ENCODE measurements at regions not wholly inside any gene's neighbourhood (a gene's known extent, or its start where the extent isn't known, plus 50 kb on each side); places are given as distances from the start of the nearest gene placed in this dataset.

- no peak for DNase-seq (ENCODE audit: low read depth in 2 of 2, low spot score in 1 of 2)
Measured at GRCh38 chr1:208767816-208768215, 523.6 kb upstream of the PLXNA2 start.

GRCh38 chr1:208772891-208773290 lies 528.7 kb upstream of the PLXNA2 start:
- DNase-seq (ENCODE audit: low read depth in 2 of 2, low spot score in 1 of 2): no peak

DNA sequence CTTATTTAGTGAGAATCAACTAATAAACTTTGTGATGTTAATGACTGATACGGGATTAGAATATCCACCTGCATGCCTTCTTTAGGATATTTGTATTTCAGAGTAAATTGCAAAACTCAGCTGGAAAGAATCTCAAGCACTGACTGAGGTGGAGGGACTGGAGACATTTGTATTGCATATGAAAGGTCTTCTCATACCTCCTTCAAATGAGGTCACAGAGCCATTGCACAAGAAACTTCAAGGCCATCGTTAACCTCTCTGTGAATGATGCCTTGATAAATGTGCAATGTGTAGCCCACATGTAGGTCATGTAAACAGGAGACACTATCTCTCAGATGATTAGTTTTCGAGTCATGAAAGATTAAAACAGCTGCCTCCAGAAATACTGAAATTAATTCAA lies 531.7 kb upstream of the PLXNA2 start:
- DNase-seq (ENCODE audit: low read depth in 2 of 2, low spot score in 1 of 2): no peak

- no peak for DNase-seq (ENCODE audit: low read depth in 2 of 2, low spot score in 1 of 2)
Measured at GRCh38 chr1:208778417-208778816, 534.2 kb upstream of the PLXNA2 start.

GRCh38 chr1:208781391-208782045 lies 537.3 kb upstream of the PLXNA2 start:
- DNase-seq (ENCODE audit: low read depth in 2 of 2, low spot score in 1 of 2): no peak

DNA sequence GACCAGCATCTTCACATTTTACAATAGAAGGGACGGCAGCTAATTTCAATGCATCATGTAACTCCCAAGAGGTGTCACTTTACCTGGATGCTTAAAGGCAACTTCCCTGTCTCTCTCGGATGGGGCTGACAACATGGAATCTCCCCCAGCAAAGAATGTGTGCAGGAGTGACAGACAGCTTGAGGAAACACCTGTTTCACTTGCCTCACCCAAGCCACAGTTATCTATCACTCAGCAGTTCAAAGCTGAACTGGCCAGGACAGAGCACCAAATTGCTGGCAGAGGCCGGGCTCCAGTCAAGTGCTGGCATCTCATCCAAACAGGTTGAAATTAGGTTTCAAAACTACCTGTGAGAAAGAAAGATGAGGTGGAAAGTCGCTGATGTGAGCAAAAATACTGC lies 538.0 kb upstream of the PLXNA2 start:
- DNase-seq (ENCODE audit: low read depth in 2 of 2, low spot score in 1 of 2): no peak

DNA sequence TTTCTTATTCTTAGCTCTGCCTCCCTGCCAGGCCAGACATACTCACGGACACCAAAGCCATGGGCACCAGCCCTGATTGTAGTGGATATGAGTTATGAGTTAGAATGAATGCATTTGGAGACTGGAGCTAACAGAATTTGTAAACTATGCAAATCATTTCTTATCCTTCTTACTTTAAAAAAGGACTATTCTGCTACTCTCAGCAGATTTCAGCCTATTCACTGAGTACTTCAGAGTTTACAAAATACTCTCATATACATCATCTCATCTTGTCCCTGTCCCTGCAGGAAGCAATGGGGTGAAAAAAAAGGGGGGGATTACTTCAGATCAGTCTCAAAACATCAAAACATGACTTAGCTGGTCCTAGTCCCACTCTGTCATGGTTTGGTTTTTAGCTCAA lies 541.4 kb upstream of the PLXNA2 start:
- DNase-seq (ENCODE audit: low read depth in 2 of 2, low spot score in 1 of 2): no peak

- DNase-seq (ENCODE audit: low read depth in 2 of 2, low spot score in 1 of 2): no peak
Measured at GRCh38 chr1:208787219-208787618, 543.0 kb upstream of the PLXNA2 start.

DNA sequence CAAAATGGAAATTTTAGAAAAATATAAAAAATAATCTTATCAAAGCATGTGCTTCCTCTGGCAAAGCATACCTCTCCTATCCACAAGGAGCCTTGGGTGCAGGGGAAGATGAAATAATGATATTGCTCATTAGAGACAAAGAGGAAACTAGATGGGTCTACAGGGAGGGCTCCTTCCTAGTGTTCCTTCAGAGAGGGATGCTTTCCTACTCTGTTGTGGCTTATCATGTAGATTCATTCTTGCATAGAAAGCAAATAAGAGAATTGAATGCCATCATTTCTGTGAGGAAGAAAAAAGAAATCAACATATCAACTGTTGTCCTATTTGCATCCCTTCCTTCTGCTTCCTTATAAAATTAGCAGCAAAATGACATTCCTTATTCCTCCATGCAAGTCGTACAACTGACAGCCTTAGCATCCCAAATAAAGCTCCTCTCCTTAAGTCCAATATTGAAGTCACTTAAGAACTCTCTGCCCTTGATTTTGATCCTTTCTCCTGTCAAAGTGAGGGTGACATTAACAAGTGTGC lies 543.9 kb upstream of the PLXNA2 start:
- no peak for DNase-seq (ENCODE audit: low read depth in 2 of 2, low spot score in 1 of 2)

GRCh38 chr1:208791456-208791855 lies 547.3 kb upstream of the PLXNA2 start:
- no peak for DNase-seq (ENCODE audit: low read depth in 2 of 2, low spot score in 1 of 2)

- no peak for DNase-seq (ENCODE audit: low read depth in 2 of 2, low spot score in 1 of 2)
Measured at GRCh38 chr1:208793861-208794345, 549.7 kb upstream of the PLXNA2 start.

DNA sequence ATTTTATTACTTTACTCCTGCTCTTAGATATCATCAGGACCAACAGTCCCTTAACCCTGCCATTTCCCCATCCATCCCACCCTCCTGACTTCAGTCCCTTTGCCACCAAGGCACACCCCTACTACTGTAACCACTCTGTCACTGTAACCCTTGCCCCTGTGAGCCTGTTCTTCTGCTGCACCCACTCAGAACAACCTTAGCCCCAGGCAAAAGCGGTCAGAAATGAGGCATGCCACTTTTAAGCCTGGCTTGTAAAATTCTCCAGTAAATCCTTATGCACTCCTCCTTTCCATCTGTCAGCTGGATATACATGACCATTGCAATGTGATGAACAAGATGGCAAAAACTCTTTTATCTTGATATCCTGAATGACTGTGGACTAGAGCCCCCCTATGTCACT lies 555.0 kb upstream of the PLXNA2 start:
- no peak for DNase-seq (ENCODE audit: low read depth in 2 of 2, low spot score in 1 of 2)

DNA sequence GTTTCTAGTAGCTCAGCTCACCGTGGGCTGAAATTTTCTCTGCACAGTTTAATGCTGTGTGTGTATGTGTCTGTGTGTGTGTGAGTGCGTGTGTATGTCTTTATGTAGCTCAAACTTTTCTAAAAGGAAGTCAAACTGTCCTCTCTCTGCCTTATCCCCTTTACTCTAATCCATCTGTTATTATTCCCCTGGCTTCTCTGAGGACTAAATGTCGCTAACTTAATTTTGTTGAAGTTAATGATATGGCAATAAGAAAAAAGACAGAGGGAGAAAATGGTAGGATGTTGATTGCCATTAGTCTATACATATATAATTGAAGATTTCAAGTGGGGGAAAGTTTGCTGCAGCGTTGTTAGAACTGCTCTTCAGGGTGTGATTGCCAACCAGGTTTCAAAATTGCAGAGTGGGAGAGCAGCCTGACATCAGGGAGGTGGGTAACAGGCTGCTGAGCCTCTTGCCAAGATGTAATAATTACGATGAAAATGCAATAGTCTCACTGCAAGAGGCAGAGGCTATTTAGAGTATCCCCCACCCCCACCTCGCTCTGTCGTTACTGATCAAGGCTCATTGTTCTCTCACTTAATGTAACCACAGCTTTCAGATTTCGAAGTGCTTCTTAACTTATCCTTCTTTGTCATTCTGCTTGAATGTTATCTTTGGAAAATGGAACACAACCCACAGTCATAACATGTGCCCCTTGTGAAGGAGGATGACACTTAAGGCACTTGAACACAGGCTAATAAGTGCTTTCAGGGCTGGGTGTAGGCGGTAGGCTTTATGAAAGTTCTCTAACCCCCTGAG lies 559.0 kb upstream of the PLXNA2 start:
- no peak for DNase-seq (ENCODE audit: low read depth in 2 of 2, low spot score in 1 of 2)

DNA sequence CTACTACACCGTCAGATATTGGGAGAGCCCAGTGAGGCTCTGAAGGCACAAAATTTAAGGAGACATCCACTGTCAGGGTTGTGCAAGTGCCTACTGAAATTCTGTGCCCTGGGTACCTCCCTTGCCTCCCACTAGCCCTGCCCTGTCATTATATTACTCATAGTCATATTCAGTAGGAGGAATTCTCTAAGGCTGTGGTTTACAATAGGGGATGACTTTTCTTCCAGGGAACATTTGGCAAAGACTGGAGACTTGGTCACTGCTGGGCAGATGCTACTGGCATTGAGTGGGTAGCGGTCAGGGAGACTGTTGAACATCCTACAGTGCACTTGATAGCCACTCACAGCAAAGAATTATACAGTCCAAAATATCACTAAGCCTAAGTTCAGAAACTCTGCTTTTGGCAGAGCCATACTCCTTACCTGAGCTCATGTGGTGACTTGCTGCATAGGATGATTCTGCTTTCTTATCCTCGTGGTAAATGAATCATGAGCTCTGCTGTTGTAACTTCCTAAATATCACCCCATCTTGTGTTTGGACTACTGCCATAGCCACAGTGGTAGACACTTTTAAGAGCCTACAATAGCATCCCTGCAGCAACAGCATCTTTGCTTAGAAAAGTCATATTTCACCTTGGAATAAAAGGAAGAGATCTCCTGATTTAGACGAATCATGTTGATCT lies 563.4 kb upstream of the PLXNA2 start:
- DNase-seq (ENCODE audit: low read depth in 2 of 2, low spot score in 1 of 2): no peak

DNA sequence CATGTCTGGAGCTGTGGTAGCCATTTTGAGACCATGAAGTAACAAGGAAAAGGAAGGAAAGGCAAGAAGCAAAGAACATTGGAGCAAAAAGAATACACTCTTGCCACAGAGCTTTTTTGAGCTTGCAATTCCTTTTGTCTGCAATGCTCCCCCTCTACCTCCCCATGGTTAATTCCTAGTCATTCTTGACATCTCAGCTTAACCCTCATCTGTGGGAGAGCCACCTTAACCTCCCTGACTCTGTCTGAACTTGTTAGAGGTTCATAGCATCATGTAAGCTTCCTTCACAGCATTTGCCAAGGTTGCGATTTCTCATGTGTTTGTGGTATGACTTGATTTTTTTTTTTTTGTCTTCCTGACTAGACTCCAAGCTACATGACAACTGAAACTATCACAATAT lies 564.1 kb upstream of the PLXNA2 start:
- DNase-seq (ENCODE audit: low read depth in 2 of 2, low spot score in 1 of 2): no peak

DNA sequence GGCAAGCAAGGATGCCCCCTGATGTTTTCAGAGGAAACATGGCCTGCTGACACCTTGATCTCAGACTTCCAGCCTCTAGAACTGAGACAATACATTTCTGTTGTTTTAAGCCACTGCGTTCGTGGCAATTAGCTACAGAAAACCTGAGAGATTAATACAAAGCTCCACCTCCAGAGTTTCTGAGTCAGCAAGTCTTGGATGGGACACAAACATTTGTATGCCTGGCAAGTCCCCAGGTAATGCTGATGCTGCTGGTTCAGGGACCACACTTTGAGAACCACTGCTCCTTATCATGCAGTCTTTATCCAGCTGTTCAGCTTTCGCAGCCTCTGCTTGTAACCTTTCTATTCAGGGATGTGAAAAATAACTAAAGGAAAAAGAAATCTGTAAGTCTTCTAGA lies 565.7 kb upstream of the PLXNA2 start:
- no peak for DNase-seq (ENCODE audit: low read depth in 2 of 2, low spot score in 1 of 2)

DNA sequence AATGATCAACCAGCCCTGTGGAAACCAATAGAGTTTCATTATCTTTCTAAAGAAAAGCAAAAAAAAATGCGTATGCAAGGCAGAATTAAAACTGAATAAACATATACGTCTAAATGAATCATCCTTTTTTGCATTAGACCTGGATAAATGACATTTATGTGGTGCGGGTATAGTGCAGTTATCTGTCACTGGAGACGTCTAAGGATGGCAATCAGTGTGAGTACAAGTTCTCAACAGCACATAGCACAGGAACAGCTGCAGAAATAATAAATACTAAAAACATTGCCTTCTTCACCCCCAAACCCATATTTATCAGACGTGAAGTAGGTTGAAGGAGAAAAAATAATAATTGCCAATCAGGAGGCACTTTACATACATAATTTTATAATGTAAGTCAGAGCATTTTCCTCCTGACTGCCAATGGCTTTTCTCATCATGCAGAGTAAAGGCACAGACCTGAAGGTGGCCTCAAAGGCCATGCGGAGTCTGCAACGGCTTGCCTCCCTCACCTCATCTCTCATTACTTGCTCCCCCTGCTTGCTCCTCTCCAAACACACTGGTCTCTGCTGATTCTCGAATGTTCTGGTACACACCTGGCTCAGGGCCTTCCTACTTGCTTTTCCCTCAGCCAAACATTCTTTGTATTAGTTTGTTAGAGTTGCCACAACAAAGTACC lies 574.7 kb upstream of the PLXNA2 start:
- no peak for DNase-seq (ENCODE audit: low read depth in 2 of 2, low spot score in 1 of 2)

- DNase-seq (ENCODE audit: low read depth in 2 of 2, low spot score in 1 of 2): no peak
Measured at GRCh38 chr1:208820580-208821212, 576.5 kb upstream of the PLXNA2 start.

- DNase-seq (ENCODE audit: low read depth in 2 of 2, low spot score in 1 of 2): no peak
Measured at GRCh38 chr1:208821939-208822338, 577.8 kb upstream of the PLXNA2 start.

DNA sequence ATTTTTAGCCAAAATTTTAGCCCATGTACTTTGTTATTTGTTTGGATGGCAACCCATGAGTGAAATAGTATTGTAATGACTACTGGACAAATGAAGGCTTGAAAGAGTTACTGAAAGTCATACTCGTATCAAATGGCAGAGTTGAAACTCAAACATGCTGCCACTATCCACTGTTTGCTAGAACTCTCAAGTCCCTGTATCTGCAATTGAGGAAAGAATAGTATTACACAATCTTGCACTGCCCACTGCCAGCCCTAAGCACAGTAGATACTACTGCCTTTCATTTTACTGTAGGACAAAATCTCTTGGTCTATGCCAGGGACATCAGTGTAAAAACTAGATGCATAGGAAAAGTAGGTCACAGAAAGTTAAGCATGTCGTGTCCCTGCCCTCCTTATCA lies 581.1 kb upstream of the PLXNA2 start:
- DNase-seq (ENCODE audit: low read depth in 2 of 2, low spot score in 1 of 2): no peak

GRCh38 chr1:208829595-208829994 lies 585.4 kb upstream of the PLXNA2 start:
- no peak for DNase-seq (ENCODE audit: low read depth in 2 of 2, low spot score in 1 of 2)
